Endothelial cell of umbilical vein (primary cell): ENCODE measurements at regions not wholly inside any gene's neighbourhood (a gene's known extent, or its start where the extent isn't known, plus 50 kb on each side); places are given as distances from the start of the nearest gene placed in this dataset.

ENCODE experiments used
- BruUV-seq: library from RNA; stranded (reverse); fragments of 400-500 nt; replicated peaks from 2 replicates; lab custom pipeline; 2021; lab: Mats Ljungman, UMichigan
- CTCF ChIA-PET: fragments of 300-600, 350-600 bp; sonication (Branson Sonifier 250); formaldehyde crosslinking; loops from one replicate; lab custom pipeline; 2021; ENCODE audit warnings: antibody characterized with exemption, inconsistent platforms; lab: Charles Lee
- POLR2A ChIA-PET: fragments of 300-600, 350-600 bp; sonication (Branson Sonifier 250); formaldehyde crosslinking; loops from one replicate; lab custom pipeline; 2021; ENCODE audit warnings: antibody characterized with exemption, inconsistent platforms; lab: Charles Lee
- DNase-seq: peaks from one replicate; pipeline ENCODE4 v3.0.0-alpha.2; 2011; ENCODE audit warnings: low read depth, low spot score
- FAIRE-seq: peaks from 2 replicates; lab custom pipeline; 2011; peaks lifted over from hg19 to GRCh38; lab: Jason Lieb, UNC
- H2AFZ ChIP-seq: 2 replicates; pipeline ENCODE4 v1.6.0; 2012; ENCODE audit warnings: low read depth, low read length, control low read depth, inconsistent platforms
- H3K27ac ChIP-seq: 2 replicates; pipeline ENCODE4 v1.5.1; 2011; ENCODE audit warnings: low read depth, mild to moderate bottlenecking, control low read depth, low read length, moderate library complexity; ENCODE audit not compliant: insufficient read depth
- H3K27me3 ChIP-seq, 2 experiments: 2 replicates each; pipeline versions ENCODE4 v1.6.0 to v1.6.1; 2011; ENCODE audit warnings: low read length in 2 of 2, mixed read lengths in 1 of 2; ENCODE audit not compliant: control insufficient read depth in 2 of 2, insufficient read depth in 2 of 2
- H3K36me3 ChIP-seq, 2 experiments: 2 replicates in 1 of 2; 3 replicates in 1 of 2; pipeline ENCODE4 v1.5.1; 2011; ENCODE audit warnings: low read length in 2 of 2, mild to moderate bottlenecking in 1 of 2, moderate library complexity in 1 of 2; ENCODE audit not compliant: control insufficient read depth in 2 of 2, insufficient read depth in 2 of 2; ENCODE audit errors: extremely low read depth in 1 of 2
- H3K4me1 ChIP-seq: 3 replicates; pipeline ENCODE4 v1.5.1; 2011; ENCODE audit warnings: mild to moderate bottlenecking, low read length; ENCODE audit not compliant: control insufficient read depth, insufficient read depth; ENCODE audit errors: extremely low read depth
- H3K4me2 ChIP-seq: 2 replicates; pipeline ENCODE4 v1.6.1; 2011; ENCODE audit warnings: low read length, control low read depth, mixed read lengths; ENCODE audit not compliant: insufficient read depth
- H3K4me3 ChIP-seq, 3 experiments: fragments of 200-600 bp in 1 of 3; sonication (generic), shearing (Covaris generic) in 1 of 3; replicated peaks in 1 of 3; 2 replicates each; pipeline ENCODE4 v1.5.1; 2011 to 2016; ENCODE audit warnings: control low read depth in 3 of 3, low read length in 3 of 3, mild to moderate bottlenecking in 2 of 3, inconsistent platforms in 1 of 3, low read depth in 1 of 3, moderate library complexity in 1 of 3; ENCODE audit not compliant: insufficient read depth in 1 of 3
- H3K79me2 ChIP-seq: 2 replicates; pipeline ENCODE4 v1.6.0; 2012; ENCODE audit warnings: low read length, inconsistent platforms; ENCODE audit not compliant: control insufficient read depth, insufficient read depth
- H3K9ac ChIP-seq: replicated peaks from 2 replicates; pipeline ENCODE3; 2011; ENCODE audit warnings: low read length, control low read depth; ENCODE audit not compliant: insufficient read depth; ENCODE audit errors: extremely low read depth
- H3K9me1 ChIP-seq: replicated peaks from 3 replicates; pipeline ENCODE4 v1.6.0; 2011; ENCODE audit warnings: mild to moderate bottlenecking, low read length; ENCODE audit not compliant: control insufficient read depth, insufficient read depth; ENCODE audit errors: extremely low read depth
- H3K9me3 ChIP-seq: replicated peaks from 2 replicates; pipeline ENCODE4 v1.5.1; 2012; ENCODE audit warnings: low read length, inconsistent platforms; ENCODE audit not compliant: control insufficient read depth, insufficient read depth
- H4K20me1 ChIP-seq: replicated peaks from 2 replicates; pipeline ENCODE3; 2011; ENCODE audit warnings: mild to moderate bottlenecking, low read length; ENCODE audit not compliant: control insufficient read depth, insufficient read depth; ENCODE audit errors: extremely low read depth
- CTCF ChIP-seq, 2 donors: IDR thresholded peaks; 1 replicate in 1 of 2; 2 replicates in 1 of 2; pipeline ENCODE4 v1.5.1; 2011; ENCODE audit warnings: low read length in 2 of 2, mild to moderate bottlenecking in 2 of 2, moderate library complexity in 2 of 2, control low read depth in 1 of 2, inconsistent platforms in 1 of 2, low read depth in 1 of 2; ENCODE audit not compliant: insufficient read depth in 1 of 2; ENCODE audit errors: extremely low read depth in 1 of 2
- EZH2 ChIP-seq: IDR thresholded peaks from 2 replicates; pipeline ENCODE4 v1.6.1; 2012; ENCODE audit warnings: borderline replicate concordance, low read depth, mild to moderate bottlenecking, moderate library complexity, low read length, inconsistent platforms; ENCODE audit not compliant: severe bottlenecking
- FOS ChIP-seq: IDR thresholded peaks from 2 replicates; pipeline ENCODE4 v1.6.1; 2011; ENCODE audit warnings: mild to moderate bottlenecking, low read length, moderate library complexity, borderline replicate concordance; ENCODE audit not compliant: insufficient read depth
- GATA2 ChIP-seq: IDR thresholded peaks from 2 replicates; pipeline ENCODE4 v1.7.0; 2011; ENCODE audit warnings: low read depth, mild to moderate bottlenecking, moderate library complexity, mixed read lengths, low read length; ENCODE audit not compliant: insufficient read length, insufficient read depth
- JUN ChIP-seq: IDR thresholded peaks from 2 replicates; pipeline ENCODE4 v1.6.1; 2011; ENCODE audit warnings: borderline replicate concordance, low read depth; ENCODE audit not compliant: insufficient read length, insufficient read depth
- MAX ChIP-seq: IDR thresholded peaks from 2 replicates; pipeline ENCODE4 v1.6.1; 2011; ENCODE audit not compliant: insufficient read depth, insufficient read length
- MYC ChIP-seq: IDR thresholded peaks from one replicate; pipeline ENCODE4 v1.6.1; 2011; ENCODE audit warnings: mild to moderate bottlenecking, low read depth, low read length
- POLR2A ChIP-seq: IDR thresholded peaks from 2 replicates; pipeline ENCODE4 v1.6.1; 2012; ENCODE audit warnings: low read depth, mild to moderate bottlenecking, control low read depth, low read length
- POLR2AphosphoS5 ChIP-seq: IDR thresholded peaks from 2 replicates; pipeline ENCODE4 v1.6.1; 2012; ENCODE audit warnings: low read depth, mild to moderate bottlenecking, control low read depth, low read length, moderate library complexity; ENCODE audit not compliant: insufficient read depth
- dilution Hi-C: fragments of 300-500 bp; cut with MboI; formaldehyde crosslinking; loops from one replicate; pipeline ENCODE4 v1.15.0; 2019; ENCODE audit warnings: low sequenced_read_pairs; ENCODE audit not compliant: extremely low pct_ligation_motif_present
- intact Hi-C: fragments of 100-400 bp; cut with micrococcal nuclease; formaldehyde crosslinking; loops from one replicate; pipeline ENCODE4 v1.10.0; 2022

GRCh38 chr3:76065964-76066363 is 280.6 kb upstream of the ZNF717 start:
- ChIA-PET CTCF (no interaction called here), POLR2A (no interaction called here)
- no peaks in the 10 kb centered on the region for H3K9me1 ChIP-seq
- no peaks in the 10 kb centered on the region for H3K79me2 ChIP-seq
- FAIRE-seq (no peak), DNase-seq (no peak)
- no peak overlapping the region for H3K27ac ChIP-seq
- peaks cover 4% of the 10 kb centered on the region for H3K9me3 ChIP-seq
- dilution Hi-C loops, result no loop called here
- no peak overlapping the region for H3K9ac ChIP-seq
- H3K4me1 ChIP-seq, result no peaks in the 10 kb centered on the region
- H3K27me3 ChIP-seq, result no peaks in the 10 kb centered on the region
- H4K20me1 ChIP-seq, result no peaks in the 10 kb centered on the region
- no peaks in the 10 kb centered on the region for H3K36me3 ChIP-seq
- no peak overlapping the region for H3K4me3 ChIP-seq
- intact Hi-C loops, result no loop called here
- no peak overlapping the region for H2AFZ ChIP-seq
- H3K4me2 ChIP-seq, result no peak overlapping the region
- no TSS peak for BruUV-seq
- TF ChIP-seq MAX (no peak), POLR2A (no peak), CTCF (IDR thresholded peaks at IDR 0.05; ENCODE audit: extremely low read depth in 1 of 2, insufficient read depth in 1 of 2, low read depth in 1 of 2, low read length in 2 of 2) (no peak), FOS (no peak), MYC (no peak), POLR2AphosphoS5 (no peak)

- Histone ChIP-seq H3K27ac (no peak overlapping the region), H3K4me1 (no peaks in the 10 kb centered on the region), H3K4me2 (no peak overlapping the region), H3K9me3 (peaks cover 2% of the 10 kb centered on the region), H4K20me1 (no peaks in the 10 kb centered on the region), H3K27me3 (no peaks in the 10 kb centered on the region), H3K9me1 (no peaks in the 10 kb centered on the region), H3K9ac (no peak overlapping the region), H2AFZ (no peak overlapping the region), H3K79me2 (no peaks in the 10 kb centered on the region), H3K36me3 (no peaks in the 10 kb centered on the region), H3K4me3 (no peak overlapping the region)
- DNase-seq (no peak), FAIRE-seq (no peak)
- TF ChIP-seq EZH2, result no peak
- TF ChIP-seq GATA2, result no peak
- TF ChIP-seq MYC, result no peak
- TF ChIP-seq POLR2AphosphoS5, result no peak
- TF ChIP-seq CTCF (IDR thresholded peaks at IDR 0.05; ENCODE audit: extremely low read depth in 1 of 2, insufficient read depth in 1 of 2, low read depth in 1 of 2, low read length in 2 of 2), result no peak
- no peak for TF ChIP-seq MAX
- TF ChIP-seq FOS, result no peak
- no peak for TF ChIP-seq JUN
- TF ChIP-seq POLR2A, result no peak
- ChIA-PET POLR2A (no interaction called here), CTCF (no interaction called here)
- intact Hi-C loops, result no loop called here
- no TSS peak for BruUV-seq
- dilution Hi-C loops, result no loop called here
Observed at GRCh38 chr3:76078101-76078500, 292.8 kb upstream of the ZNF717 start.
